Upper lobe of left lung (tissue), 4 donors: ENCODE measurements at regions not wholly inside any gene's neighbourhood (a gene's known extent, or its start where the extent isn't known, plus 50 kb on each side); places are given as distances from the start of the nearest gene placed in this dataset.

Source experiments
- EP300 ChIP-seq, 4 donors: sonication (generic); formaldehyde crosslinking; IDR thresholded peaks; one replicate each; pipeline ENCODE4 v1.5.1; 2017; ENCODE audit warnings: antibody characterized with exemption in 4 of 4, control low read depth in 2 of 4
- POLR2AphosphoS5 ChIP-seq, 2 donors: sonication (generic); formaldehyde crosslinking; IDR thresholded peaks; one replicate each; pipeline ENCODE4 v1.5.1; 2017; ENCODE audit warnings: antibody characterized with exemption in 2 of 2
- TF ChIP-seq, protein P1 (sequence below), 6 experiments: fragments of 450-650 bp in 4 of 6; fragments of 200-600 bp in 2 of 6; sonication (generic) in 2 of 6; IDR thresholded peaks; one replicate each; pipeline ENCODE4 v1.5.1; 2016 to 2019; ENCODE audit warnings: antibody characterized with exemption in 6 of 6

GRCh38 chr4:4687100-4687499 lies 145.3 kb upstream of the STX18 start:
- TF ChIP-seq, protein P1, sequence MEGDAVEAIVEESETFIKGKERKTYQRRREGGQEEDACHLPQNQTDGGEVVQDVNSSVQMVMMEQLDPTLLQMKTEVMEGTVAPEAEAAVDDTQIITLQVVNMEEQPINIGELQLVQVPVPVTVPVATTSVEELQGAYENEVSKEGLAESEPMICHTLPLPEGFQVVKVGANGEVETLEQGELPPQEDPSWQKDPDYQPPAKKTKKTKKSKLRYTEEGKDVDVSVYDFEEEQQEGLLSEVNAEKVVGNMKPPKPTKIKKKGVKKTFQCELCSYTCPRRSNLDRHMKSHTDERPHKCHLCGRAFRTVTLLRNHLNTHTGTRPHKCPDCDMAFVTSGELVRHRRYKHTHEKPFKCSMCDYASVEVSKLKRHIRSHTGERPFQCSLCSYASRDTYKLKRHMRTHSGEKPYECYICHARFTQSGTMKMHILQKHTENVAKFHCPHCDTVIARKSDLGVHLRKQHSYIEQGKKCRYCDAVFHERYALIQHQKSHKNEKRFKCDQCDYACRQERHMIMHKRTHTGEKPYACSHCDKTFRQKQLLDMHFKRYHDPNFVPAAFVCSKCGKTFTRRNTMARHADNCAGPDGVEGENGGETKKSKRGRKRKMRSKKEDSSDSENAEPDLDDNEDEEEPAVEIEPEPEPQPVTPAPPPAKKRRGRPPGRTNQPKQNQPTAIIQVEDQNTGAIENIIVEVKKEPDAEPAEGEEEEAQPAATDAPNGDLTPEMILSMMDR (IDR thresholded peaks at IDR 0.05): no peak
- TF ChIP-seq POLR2AphosphoS5 (IDR thresholded peaks at IDR 0.05) (no peak), EP300 (IDR thresholded peaks at IDR 0.05) (no peak)
